LNCAP (cell line): ENCODE measurements at regions not wholly inside any gene's neighbourhood (a gene's known extent, or its start where the extent isn't known, plus 50 kb on each side); places are given as distances from the start of the nearest gene placed in this dataset.

Experiments
- TF ChIP-seq, protein P1 (sequence below): fragments of 450-650 bp; IDR thresholded peaks from 2 replicates; pipeline ENCODE4 v1.5.1; 2017; ENCODE audit warnings: mild to moderate bottlenecking

- TF ChIP-seq, protein P1, sequence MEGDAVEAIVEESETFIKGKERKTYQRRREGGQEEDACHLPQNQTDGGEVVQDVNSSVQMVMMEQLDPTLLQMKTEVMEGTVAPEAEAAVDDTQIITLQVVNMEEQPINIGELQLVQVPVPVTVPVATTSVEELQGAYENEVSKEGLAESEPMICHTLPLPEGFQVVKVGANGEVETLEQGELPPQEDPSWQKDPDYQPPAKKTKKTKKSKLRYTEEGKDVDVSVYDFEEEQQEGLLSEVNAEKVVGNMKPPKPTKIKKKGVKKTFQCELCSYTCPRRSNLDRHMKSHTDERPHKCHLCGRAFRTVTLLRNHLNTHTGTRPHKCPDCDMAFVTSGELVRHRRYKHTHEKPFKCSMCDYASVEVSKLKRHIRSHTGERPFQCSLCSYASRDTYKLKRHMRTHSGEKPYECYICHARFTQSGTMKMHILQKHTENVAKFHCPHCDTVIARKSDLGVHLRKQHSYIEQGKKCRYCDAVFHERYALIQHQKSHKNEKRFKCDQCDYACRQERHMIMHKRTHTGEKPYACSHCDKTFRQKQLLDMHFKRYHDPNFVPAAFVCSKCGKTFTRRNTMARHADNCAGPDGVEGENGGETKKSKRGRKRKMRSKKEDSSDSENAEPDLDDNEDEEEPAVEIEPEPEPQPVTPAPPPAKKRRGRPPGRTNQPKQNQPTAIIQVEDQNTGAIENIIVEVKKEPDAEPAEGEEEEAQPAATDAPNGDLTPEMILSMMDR = no peak
These were observed 499.9 kb upstream of the LMCD1 start for GRCh38 chr3:8001712-8002111.

DNA sequence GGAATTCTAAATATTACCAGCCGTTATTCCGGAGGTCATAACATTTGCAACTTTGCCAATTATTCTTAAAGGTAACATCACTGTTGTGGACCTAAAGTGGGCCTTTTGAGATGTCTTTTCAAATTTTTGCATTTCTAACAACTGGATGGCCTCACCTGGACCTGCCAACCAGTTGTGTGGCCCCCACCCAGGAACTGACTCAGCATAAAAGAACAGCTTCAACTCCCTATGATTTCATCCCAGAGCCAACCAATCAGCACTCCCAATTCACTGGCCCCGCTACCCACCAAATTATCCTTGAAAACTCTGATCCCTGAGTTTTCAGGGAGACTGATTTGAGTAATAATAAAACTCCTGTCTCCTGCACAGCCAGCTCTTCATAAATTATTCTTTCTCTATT is 489.7 kb upstream of the LMCD1 start:
- TF ChIP-seq, protein P1 = no peak

DNA sequence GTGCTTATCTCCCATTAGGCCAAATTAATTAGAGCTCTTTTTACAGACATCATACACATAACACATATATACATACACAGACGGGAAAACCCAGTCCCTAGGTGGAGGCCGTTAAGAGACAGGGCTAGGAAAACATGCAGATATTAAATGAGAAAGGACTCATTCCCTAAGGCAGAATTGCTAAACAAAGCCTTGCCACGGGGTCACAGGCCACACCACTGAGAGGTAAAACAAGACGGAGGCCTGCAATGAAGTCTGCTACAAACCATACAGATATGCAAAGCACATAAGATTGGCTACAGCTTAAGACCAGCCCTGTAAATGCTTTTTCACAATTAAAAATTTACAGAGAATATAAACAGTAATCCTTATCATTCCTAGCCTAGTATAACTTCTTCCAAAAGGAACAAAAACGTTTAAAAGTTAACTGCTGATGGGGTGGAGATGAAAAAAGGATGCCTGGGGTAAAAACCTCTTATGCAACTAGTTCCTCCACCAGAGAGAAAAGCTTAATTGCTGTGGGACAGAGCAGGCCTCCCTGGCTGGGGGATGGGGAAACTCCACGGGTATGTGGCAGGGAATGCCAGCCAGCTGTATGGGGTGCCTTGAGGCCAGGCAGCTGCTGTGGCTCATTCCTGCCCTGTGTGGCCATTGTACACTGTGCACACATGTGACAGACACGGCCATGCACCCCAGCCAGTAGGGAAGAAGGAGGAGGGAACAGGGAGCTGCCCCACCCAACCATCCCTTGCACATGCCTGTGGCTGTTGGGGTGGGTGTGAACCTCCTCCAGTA is 481.4 kb upstream of the LMCD1 start:
- TF ChIP-seq, protein P1 = no peak

GRCh38 chr3:8027954-8028353 is 473.7 kb upstream of the LMCD1 start:
- TF ChIP-seq, protein P1 = no peak

DNA sequence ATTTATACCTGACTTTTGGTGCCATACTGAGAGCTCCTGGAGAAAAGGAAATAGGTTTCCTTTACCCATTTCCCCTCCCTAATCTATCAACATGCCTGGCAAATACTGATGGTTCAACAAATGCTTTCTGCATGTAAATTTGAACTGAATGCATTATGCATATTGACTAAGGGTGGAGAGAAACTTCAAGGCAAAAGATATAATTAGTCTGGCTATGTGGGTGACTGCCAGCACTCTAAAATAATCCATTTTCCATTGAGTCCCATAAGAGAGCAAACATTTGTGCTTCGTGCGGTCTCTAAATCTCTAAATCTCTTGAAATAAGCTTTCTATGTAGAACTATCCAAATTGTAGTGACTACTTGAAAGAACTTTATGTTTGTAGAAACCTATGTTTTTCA is 451.3 kb upstream of the LMCD1 start:
- TF ChIP-seq, protein P1 = no peak

DNA sequence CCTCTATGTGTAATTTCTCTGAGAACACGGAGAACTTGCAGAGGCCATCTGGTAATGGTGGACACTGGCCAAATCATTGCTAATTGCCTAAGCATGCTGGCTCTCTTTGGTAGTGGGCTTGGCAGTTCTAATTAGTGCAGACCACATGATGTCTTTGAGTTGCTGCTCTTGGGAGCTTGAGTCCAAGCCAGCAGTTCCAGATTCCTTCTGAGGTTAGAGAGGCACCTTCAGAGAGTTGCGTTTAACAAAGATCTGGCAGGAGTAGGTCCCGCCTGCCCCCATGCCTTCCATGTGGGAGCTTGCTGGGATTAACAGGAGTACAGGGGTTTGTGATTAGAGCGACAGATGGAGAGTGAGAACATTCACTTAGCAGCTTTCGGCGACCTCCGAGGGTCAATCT is 449.0 kb upstream of the LMCD1 start:
- TF ChIP-seq, protein P1 = no peak

GRCh38 chr3:8069471-8069870 is 432.2 kb upstream of the LMCD1 start:
- TF ChIP-seq, protein P1 = no peak

- TF ChIP-seq, protein P1 = no peak
These were observed 431.6 kb upstream of the LMCD1 start for GRCh38 chr3:8070011-8070410.
